Breast epithelium (tissue), 4 donors: ENCODE measurements at regions not wholly inside any gene's neighbourhood (a gene's known extent, or its start where the extent isn't known, plus 50 kb on each side); places are given as distances from the start of the nearest gene placed in this dataset.

Source experiments
- DNase-seq, 2 donors: peaks; one replicate each; pipeline ENCODE4 v3.0.0-alpha.2; 2019; ENCODE audit warnings: low spot score in 2 of 2
- H3K27ac ChIP-seq, 2 donors: fragments of 200-600 bp; sonication (generic) in 1 of 2; one replicate each; pipeline ENCODE4 v1.5.1; 2016 to 2019; ENCODE audit warnings: mild to moderate bottlenecking in 1 of 2
- H3K27me3 ChIP-seq, 2 donors: fragments of 200-600 bp; sonication (generic) in 1 of 2; one replicate each; pipeline versions ENCODE4 v1.5.1 to v1.6.0; 2017 to 2019; ENCODE audit warnings: control low read depth in 1 of 2, mild to moderate bottlenecking in 1 of 2
- H3K36me3 ChIP-seq: fragments of 200-600 bp; one replicate; pipeline ENCODE4 v1.5.1; 2019
- H3K4me1 ChIP-seq, 2 donors: fragments of 200-600 bp; sonication (generic); one replicate each; pipeline ENCODE4 v1.5.1; 2016 to 2019; ENCODE audit warnings: control low read depth in 1 of 2
- H3K4me3 ChIP-seq, 3 donors: fragments of 200-600 bp; sonication (generic); 1 replicate in 2 of 3; 2 replicates in 1 of 3; pipeline ENCODE4 v1.5.1; 2016 to 2019; ENCODE audit warnings: mild to moderate bottlenecking in 3 of 3, moderate library complexity in 2 of 3
- H3K9me3 ChIP-seq, 2 donors: fragments of 200-600 bp; sonication (generic) in 1 of 2; one replicate each; pipeline ENCODE4 v1.5.1; 2016 to 2019; ENCODE audit warnings: control low read depth in 1 of 2
- CTCF ChIP-seq, 3 donors: fragments of 450-650 bp; IDR thresholded peaks; one replicate each; pipeline ENCODE4 v1.5.1; 2016 to 2017; ENCODE audit warnings: antibody characterized with exemption in 3 of 3, mild to moderate bottlenecking in 3 of 3, moderate library complexity in 3 of 3
- POLR2A ChIP-seq: fragments of 450-650 bp; IDR thresholded peaks from one replicate; pipeline ENCODE4 v1.6.1; 2016; ENCODE audit warnings: antibody characterized with exemption, mild to moderate bottlenecking, moderate library complexity
- POLR2AphosphoS5 ChIP-seq, 3 donors: sonication (generic); formaldehyde crosslinking; IDR thresholded peaks; one replicate each; pipeline ENCODE4 v1.6.1; 2017; ENCODE audit warnings: antibody characterized with exemption in 3 of 3
- intact Hi-C: fragments of 100-400 bp; cut with DNase I; formaldehyde crosslinking; loops from one replicate; pipeline ENCODE4 v1.15.1; 2023; ENCODE audit warnings: low total_unique reads

DNA sequence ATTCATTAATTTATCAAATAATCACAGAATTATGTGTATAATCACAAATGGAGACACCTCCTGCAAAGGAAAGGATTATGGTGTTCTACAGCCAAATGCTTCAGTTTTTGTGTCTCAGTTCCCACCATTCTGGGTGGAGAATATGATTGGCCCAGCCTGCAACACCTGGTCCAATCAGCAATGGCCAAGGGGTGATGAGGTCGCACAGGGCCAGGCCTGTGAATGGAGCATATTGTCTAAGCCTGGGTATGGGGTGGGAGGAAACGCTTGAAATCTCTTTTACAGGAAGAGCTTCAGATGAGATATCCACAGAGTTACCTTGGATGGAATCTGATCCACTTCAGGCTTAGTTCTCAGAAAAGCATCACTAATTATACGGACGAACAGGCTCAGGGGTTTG lies 271.6 kb downstream of the DHX35 start:
- Histone ChIP-seq H3K27ac (peak overlapping the region in 1 of 2 donors; percentile 1), H3K4me1 (no peaks in the 10 kb centered on the region), H3K9me3 (no peaks in the 10 kb centered on the region), H3K27me3 (no peaks in the 10 kb centered on the region), H3K36me3 (no peaks in the 10 kb centered on the region), H3K4me3 (no peak overlapping the region)
- no peak for DNase-seq
- no peak for TF ChIP-seq POLR2AphosphoS5 (IDR thresholded peaks at IDR 0.05)
- TF ChIP-seq CTCF (IDR thresholded peaks at IDR 0.05) = no peak
- TF ChIP-seq POLR2A = no peak
- intact Hi-C loops = no loop called here

- intact Hi-C loops = no loop called here
- no peak for DNase-seq
- Histone ChIP-seq H3K27ac (no peak overlapping the region), H3K4me3 (no peak overlapping the region), H3K4me1 (no peaks in the 10 kb centered on the region), H3K9me3 (no peaks in the 10 kb centered on the region), H3K27me3 (no peaks in the 10 kb centered on the region), H3K36me3 (no peaks in the 10 kb centered on the region)
- TF ChIP-seq POLR2A = no peak
- no peak for TF ChIP-seq CTCF (IDR thresholded peaks at IDR 0.05)
- TF ChIP-seq POLR2AphosphoS5 (IDR thresholded peaks at IDR 0.05) = no peak
These were observed 265.3 kb downstream of the DHX35 start for GRCh38 chr20:39227416-39227815.

DNA sequence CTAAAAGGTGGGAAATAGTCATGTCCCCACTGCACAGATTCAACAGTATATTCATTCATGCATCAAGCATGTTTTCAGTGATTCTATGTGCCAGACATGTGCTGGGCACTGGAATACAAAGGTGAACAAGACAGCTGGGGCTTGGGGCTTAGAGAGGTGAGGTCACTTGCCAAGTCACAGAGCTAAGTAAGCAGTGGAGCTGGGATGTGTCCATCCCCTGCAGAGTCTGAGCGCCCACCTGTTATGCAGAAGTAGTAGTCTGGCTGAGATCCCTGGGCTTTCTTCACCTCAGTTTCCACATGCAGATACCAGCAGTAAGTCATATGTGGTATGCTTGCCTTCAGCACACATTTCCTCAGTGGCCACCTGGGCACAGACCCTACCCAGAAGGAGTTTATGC lies 263.8 kb downstream of the DHX35 start:
- H3K9me3 ChIP-seq = no peaks in the 10 kb centered on the region
- H3K4me3 ChIP-seq = no peak overlapping the region
- H3K27me3 ChIP-seq = no peaks in the 10 kb centered on the region
- no peaks in the 10 kb centered on the region for H3K36me3 ChIP-seq
- intact Hi-C loops = no loop called here
- H3K4me1 ChIP-seq = no peaks in the 10 kb centered on the region
- no peak overlapping the region for H3K27ac ChIP-seq
- TF ChIP-seq POLR2A (no peak), CTCF (IDR thresholded peaks at IDR 0.05) (no peak), POLR2AphosphoS5 (IDR thresholded peaks at IDR 0.05) (no peak)
- DNase-seq = no peak

GRCh38 chr20:39225536-39225935 lies 263.4 kb downstream of the DHX35 start:
- intact Hi-C loops = no loop called here
- Histone ChIP-seq H3K4me3 (no peak overlapping the region), H3K27me3 (no peaks in the 10 kb centered on the region), H3K36me3 (no peaks in the 10 kb centered on the region), H3K27ac (no peak overlapping the region), H3K9me3 (no peaks in the 10 kb centered on the region), H3K4me1 (no peaks in the 10 kb centered on the region)
- no peak for DNase-seq
- TF ChIP-seq CTCF (IDR thresholded peaks at IDR 0.05) = no peak
- no peak for TF ChIP-seq POLR2AphosphoS5 (IDR thresholded peaks at IDR 0.05)
- TF ChIP-seq POLR2A = no peak

DNA sequence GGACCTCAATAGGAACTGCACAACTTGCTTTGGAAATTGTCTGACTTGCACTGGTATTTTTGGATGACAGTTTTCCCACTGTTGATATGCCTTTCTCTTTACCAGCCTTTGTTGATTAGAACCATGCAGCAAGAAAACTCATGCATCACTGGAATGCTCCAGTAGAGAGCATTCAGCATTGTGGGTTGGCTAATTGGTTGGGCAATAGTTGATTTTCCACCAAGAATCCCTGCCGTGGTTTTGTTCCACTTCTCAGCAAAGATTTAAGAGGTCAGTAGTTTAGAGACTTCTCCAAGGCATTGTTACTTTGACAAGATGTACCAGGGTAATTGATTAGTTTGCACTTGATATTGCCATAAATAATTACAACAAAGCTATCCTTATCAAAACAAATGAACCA lies 260.0 kb downstream of the DHX35 start:
- Histone ChIP-seq H3K27me3 (peaks cover 0 to 6% of the 10 kb centered on the region in 2 donors), H3K4me3 (no peak overlapping the region), H3K4me1 (no peaks in the 10 kb centered on the region), H3K27ac (no peak overlapping the region), H3K36me3 (no peaks in the 10 kb centered on the region), H3K9me3 (no peaks in the 10 kb centered on the region)
- intact Hi-C loops = no loop called here
- no peak for DNase-seq
- TF ChIP-seq POLR2A (no peak), POLR2AphosphoS5 (IDR thresholded peaks at IDR 0.05) (no peak), CTCF (IDR thresholded peaks at IDR 0.05) (no peak)
